Tibial artery (tissue), 4 donors: ENCODE measurements at regions not wholly inside any gene's neighbourhood (a gene's known extent, or its start where the extent isn't known, plus 50 kb on each side); places are given as distances from the start of the nearest gene placed in this dataset.

Experiments
- DNase-seq, 2 donors: peaks; one replicate each; pipeline ENCODE4 v3.0.0-alpha.2; 2019
- H3K27ac ChIP-seq, 2 donors: fragments of 200-600 bp; sonication (generic) in 1 of 2; 1 replicate in 1 of 2; 2 replicates in 1 of 2; pipeline ENCODE4 v1.5.1; 2018 to 2019; ENCODE audit warnings: mild to moderate bottlenecking in 1 of 2
- H3K27me3 ChIP-seq, 2 donors: fragments of 200-600 bp; sonication (generic) in 1 of 2; one replicate each; pipeline versions ENCODE4 v1.5.1 to v1.6.0; 2016 to 2019
- H3K36me3 ChIP-seq, 3 donors: fragments of 200-600 bp; sonication (generic) in 2 of 3; one replicate each; pipeline ENCODE4 v1.5.1; 2016 to 2019; ENCODE audit warnings: mild to moderate bottlenecking in 2 of 3
- H3K4me1 ChIP-seq, 4 donors: fragments of 200-600 bp; sonication (generic) in 2 of 4; 1 replicate in 3 of 4; 2 replicates in 1 of 4; pipeline ENCODE4 v1.5.1; 2016 to 2019
- H3K4me3 ChIP-seq, 2 donors: fragments of 200-600 bp; sonication (generic) in 1 of 2; 1 replicate in 1 of 2; 2 replicates in 1 of 2; pipeline ENCODE4 v1.5.1; 2018 to 2019; ENCODE audit warnings: mild to moderate bottlenecking in 2 of 2
- H3K9me3 ChIP-seq, 3 donors: fragments of 200-600 bp; sonication (generic) in 1 of 3; one replicate each; pipeline ENCODE4 v1.5.1; 2016 to 2019
- intact Hi-C: fragments of 100-400 bp; cut with DNase I; formaldehyde crosslinking; loops from one replicate; pipeline ENCODE4 v1.15.0; 2023; ENCODE audit warnings: low total_unique reads
- TF ChIP-seq, protein P1 (sequence below), 2 experiments: fragments of 200-600 bp in 1 of 2; fragments of 450-650 bp in 1 of 2; IDR thresholded peaks; one replicate each; pipeline ENCODE4 v1.5.1; 2017 to 2019; ENCODE audit warnings: antibody characterized with exemption in 2 of 2, mild to moderate bottlenecking in 1 of 2, moderate library complexity in 1 of 2

- Histone ChIP-seq H3K27me3 (no peaks in the 10 kb centered on the region), H3K9me3 (no peaks in the 10 kb centered on the region), H3K4me3 (no peak overlapping the region), H3K27ac (no peak overlapping the region), H3K4me1 (peaks cover 0 to 3% (median under 1%) of the 10 kb centered on the region in 4 donors), H3K36me3 (no peaks in the 10 kb centered on the region)
- no peak for DNase-seq
- intact Hi-C loops = no loop called here
- TF ChIP-seq, protein P1, sequence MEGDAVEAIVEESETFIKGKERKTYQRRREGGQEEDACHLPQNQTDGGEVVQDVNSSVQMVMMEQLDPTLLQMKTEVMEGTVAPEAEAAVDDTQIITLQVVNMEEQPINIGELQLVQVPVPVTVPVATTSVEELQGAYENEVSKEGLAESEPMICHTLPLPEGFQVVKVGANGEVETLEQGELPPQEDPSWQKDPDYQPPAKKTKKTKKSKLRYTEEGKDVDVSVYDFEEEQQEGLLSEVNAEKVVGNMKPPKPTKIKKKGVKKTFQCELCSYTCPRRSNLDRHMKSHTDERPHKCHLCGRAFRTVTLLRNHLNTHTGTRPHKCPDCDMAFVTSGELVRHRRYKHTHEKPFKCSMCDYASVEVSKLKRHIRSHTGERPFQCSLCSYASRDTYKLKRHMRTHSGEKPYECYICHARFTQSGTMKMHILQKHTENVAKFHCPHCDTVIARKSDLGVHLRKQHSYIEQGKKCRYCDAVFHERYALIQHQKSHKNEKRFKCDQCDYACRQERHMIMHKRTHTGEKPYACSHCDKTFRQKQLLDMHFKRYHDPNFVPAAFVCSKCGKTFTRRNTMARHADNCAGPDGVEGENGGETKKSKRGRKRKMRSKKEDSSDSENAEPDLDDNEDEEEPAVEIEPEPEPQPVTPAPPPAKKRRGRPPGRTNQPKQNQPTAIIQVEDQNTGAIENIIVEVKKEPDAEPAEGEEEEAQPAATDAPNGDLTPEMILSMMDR (IDR thresholded peaks at IDR 0.05) = no peak
Observed at GRCh38 chr4:74549936-74550335, 105.0 kb downstream of the AREG start.

DNA sequence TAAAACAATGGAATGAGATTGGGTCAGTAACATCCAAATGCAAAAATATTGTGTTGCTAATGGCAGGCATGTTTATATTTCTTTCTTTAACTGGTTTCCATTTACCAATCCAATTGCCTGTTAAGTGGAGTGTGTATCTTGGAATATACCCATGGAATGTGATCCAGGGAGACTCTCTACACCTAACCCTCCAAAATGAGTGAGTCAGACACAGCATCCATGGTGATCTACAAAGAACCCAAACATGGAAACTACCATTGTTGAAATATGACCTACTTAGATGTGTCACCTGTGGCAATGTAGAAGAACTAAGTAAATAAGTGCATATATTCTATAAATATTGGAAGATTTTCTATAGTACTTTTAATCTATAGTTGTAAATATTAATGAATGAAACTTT lies 110.3 kb downstream of the AREG start:
- Histone ChIP-seq H3K36me3 (no peaks in the 10 kb centered on the region), H3K4me1 (peaks cover 0 to 3% (median 0%) of the 10 kb centered on the region in 4 donors), H3K9me3 (no peaks in the 10 kb centered on the region), H3K4me3 (no peak overlapping the region), H3K27ac (no peak overlapping the region), H3K27me3 (no peaks in the 10 kb centered on the region)
- TF ChIP-seq, protein P1 (IDR thresholded peaks at IDR 0.05) = no peak
- DNase-seq = no peak
- intact Hi-C loops = no loop called here

- no peaks in the 10 kb centered on the region for H3K36me3 ChIP-seq
- intact Hi-C loops = no loop called here
- TF ChIP-seq, protein P1 (IDR thresholded peaks at IDR 0.05) = no peak
Observed at GRCh38 chr4:74555843-74556242, 110.9 kb downstream of the AREG start.

DNA sequence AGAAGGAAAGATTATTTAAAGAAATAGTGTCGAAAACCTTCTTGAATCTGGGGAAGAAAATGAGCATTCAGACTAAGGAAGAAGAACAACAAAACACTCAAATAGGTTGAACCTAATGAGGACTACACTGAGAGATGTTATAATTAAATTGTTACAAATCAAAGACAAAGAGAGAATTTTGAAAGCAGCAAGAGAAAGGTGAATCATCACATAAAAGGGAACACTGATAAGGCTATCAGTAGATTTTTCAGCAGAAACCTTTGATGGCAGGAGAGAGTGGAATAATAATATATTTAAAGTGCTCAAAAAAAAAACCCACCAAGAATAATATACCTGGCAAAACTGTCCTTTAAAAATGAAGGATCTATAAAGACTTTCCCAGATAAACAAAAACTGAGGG lies 114.9 kb downstream of the AREG start:
- peaks cover 0 to 2% (median 0%) of the 10 kb centered on the region in 4 donors for H3K4me1 ChIP-seq
- TF ChIP-seq, protein P1 (IDR thresholded peaks at IDR 0.05) = no peak
- no peaks in the 10 kb centered on the region for H3K27me3 ChIP-seq
- DNase-seq = no peak
- H3K27ac ChIP-seq = no peak overlapping the region
- no peaks in the 10 kb centered on the region for H3K36me3 ChIP-seq
- intact Hi-C loops = no loop called here
- no peaks in the 10 kb centered on the region for H3K9me3 ChIP-seq
- H3K4me3 ChIP-seq = no peak overlapping the region

More at GRCh38 chr4:74555843-74556242, 110.9 kb downstream of the AREG start:
- H3K4me3 ChIP-seq = no peak overlapping the region
- H3K27ac ChIP-seq = no peak overlapping the region
- H3K27me3 ChIP-seq = no peaks in the 10 kb centered on the region
- no peak for DNase-seq
- H3K4me1 ChIP-seq = peaks cover 0 to 3% (median 0%) of the 10 kb centered on the region in 4 donors
- no peaks in the 10 kb centered on the region for H3K9me3 ChIP-seq

DNA sequence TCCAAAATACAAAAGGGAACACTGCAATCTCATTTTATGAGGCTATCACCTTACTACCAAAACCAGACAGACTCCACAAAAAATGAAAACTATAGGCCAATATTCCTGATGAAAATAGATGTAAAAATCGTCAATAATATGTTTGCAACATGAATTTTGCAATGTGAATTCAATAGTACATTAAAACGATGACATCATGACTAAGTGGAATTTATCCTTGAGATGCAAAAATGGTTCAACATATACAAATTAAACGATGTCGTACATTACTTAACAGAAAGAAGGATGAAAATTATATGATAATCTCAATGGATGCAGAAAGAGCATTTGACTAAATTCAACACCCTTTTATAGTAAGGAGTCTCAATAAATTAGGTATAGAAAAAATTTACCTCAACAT lies 123.0 kb downstream of the AREG start:
- intact Hi-C loops = no loop called here
- TF ChIP-seq, protein P1 (IDR thresholded peaks at IDR 0.05) = no peak
- no peak for DNase-seq
- no peak overlapping the region for H3K27ac ChIP-seq
- H3K9me3 ChIP-seq = peaks cover 0 to 3% (median 0%) of the 10 kb centered on the region in 3 donors
- no peaks in the 10 kb centered on the region for H3K36me3 ChIP-seq
- no peak overlapping the region for H3K4me3 ChIP-seq
- no peaks in the 10 kb centered on the region for H3K4me1 ChIP-seq
- H3K27me3 ChIP-seq = no peaks in the 10 kb centered on the region

DNA sequence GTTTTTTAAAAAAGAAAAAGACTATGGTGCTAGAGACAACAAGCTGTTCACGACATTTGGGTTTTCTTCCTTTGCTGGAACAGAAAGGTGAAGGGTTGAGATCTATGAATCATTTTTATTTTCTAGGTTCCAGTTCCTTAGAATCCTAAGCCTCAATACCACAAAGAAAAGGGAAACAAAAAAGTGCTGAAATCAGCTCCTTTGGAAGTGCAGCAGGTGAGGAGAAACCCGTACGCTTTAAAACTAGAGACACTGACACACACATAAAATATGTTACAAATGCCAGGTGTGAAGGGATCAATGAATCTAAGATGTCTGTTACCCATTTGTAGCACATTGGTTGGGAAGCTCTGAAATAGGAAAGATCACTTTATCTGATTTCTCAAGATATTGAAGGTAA lies 125.2 kb downstream of the AREG start:
- DNase-seq = no peak
- Histone ChIP-seq H3K4me1 (no peaks in the 10 kb centered on the region), H3K4me3 (no peak overlapping the region), H3K36me3 (no peaks in the 10 kb centered on the region), H3K27ac (no peak overlapping the region), H3K27me3 (no peaks in the 10 kb centered on the region), H3K9me3 (peaks cover 0 to 3% (median 0%) of the 10 kb centered on the region in 3 donors)
- TF ChIP-seq, protein P1 (IDR thresholded peaks at IDR 0.05) = no peak
- intact Hi-C loops = no loop called here
